Fibroblast of the aortic adventitia (primary cell): ENCODE measurements at regions not wholly inside any gene's neighbourhood (a gene's known extent, or its start where the extent isn't known, plus 50 kb on each side); places are given as distances from the start of the nearest gene placed in this dataset.
"Not testable (repeated sequence)": the region's sequence is repeated elsewhere in the genome, so short reads cannot be mapped to it uniquely, and the experiment has no call there.

Source experiments
- DNase-seq: peaks from one replicate; pipeline ENCODE4 v3.0.0-alpha.2; 2010; ENCODE audit warnings: low read depth
- H3K4me3 ChIP-seq: 2 replicates; pipeline ENCODE4 v1.5.1; 2011; ENCODE audit warnings: low read depth, mild to moderate bottlenecking, control low read depth, low read length, moderate library complexity
- TF ChIP-seq, protein P1 (sequence below): IDR thresholded peaks from 2 replicates; pipeline ENCODE4 v1.5.1; 2011; ENCODE audit warnings: mild to moderate bottlenecking, low read length, control low read depth, inconsistent platforms; ENCODE audit not compliant: insufficient read depth

DNA sequence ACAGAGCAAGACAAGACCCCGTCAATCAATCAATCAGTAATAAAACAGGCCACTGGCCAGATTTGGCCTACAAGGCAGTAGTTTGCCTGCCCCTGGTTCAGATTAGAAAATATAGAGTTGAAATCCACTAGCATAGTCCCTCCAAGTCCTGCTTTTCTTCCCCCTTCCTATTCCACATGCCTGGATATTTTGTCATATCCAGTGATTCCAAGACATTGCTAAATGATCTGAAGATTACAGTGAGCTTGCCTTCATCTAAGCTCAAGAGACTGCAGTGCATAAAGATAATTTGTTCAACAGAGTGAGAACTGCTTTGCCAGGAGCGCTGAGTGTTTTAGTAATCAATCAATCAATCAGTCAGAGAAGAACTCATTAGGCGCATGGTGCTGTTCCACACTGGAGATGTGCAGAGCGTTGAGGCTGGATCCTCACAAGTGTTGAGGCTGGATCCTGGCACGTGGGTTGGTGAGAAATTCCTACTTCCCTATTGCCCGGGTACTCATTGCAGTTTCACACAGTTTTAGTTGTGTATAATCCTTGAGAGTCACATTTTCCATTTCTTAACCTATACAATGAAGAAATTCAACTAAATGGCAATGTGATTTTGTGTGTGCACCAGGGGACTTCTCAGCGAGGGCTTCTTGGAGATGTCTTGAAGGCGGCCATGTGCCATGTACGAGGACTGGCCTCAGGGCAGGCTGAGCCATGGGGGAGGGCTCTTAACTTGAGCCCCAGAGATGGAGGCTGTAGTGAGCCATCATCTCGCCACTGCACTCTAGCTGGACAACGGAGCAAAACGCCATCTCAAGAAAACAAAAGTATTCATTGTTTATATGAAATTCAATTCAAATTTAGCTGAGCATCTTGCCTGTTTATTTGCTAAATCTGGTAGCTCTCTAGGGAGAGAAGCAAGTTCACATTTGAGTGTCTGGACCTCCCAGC is 76.3 kb downstream of the TOMM20 start:
- H3K4me3 ChIP-seq = no peak overlapping the region
- TF ChIP-seq, protein P1, sequence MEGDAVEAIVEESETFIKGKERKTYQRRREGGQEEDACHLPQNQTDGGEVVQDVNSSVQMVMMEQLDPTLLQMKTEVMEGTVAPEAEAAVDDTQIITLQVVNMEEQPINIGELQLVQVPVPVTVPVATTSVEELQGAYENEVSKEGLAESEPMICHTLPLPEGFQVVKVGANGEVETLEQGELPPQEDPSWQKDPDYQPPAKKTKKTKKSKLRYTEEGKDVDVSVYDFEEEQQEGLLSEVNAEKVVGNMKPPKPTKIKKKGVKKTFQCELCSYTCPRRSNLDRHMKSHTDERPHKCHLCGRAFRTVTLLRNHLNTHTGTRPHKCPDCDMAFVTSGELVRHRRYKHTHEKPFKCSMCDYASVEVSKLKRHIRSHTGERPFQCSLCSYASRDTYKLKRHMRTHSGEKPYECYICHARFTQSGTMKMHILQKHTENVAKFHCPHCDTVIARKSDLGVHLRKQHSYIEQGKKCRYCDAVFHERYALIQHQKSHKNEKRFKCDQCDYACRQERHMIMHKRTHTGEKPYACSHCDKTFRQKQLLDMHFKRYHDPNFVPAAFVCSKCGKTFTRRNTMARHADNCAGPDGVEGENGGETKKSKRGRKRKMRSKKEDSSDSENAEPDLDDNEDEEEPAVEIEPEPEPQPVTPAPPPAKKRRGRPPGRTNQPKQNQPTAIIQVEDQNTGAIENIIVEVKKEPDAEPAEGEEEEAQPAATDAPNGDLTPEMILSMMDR = no peak
- DNase-seq = peak; percentile 71

DNA sequence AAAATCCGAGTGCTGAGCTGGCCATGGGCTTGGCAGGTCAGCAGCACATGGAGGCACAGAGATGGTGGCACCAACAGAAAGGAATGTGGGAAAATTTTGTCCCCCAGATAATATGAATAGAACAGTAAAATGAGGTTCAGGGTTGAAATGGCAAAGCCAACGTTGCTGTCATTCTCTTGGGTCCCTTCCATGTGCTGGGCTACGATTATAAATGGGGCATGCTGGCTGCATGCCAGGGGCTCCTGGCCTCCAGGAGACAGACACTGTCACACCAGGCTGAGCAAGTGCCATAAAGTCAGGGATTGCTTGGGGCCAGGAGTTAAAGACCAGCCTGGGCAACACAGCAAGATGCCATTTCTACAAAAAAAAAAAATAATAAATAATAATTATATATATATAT is 77.1 kb downstream of the TOMM20 start:
- no peak for DNase-seq
- no peak overlapping the region for H3K4me3 ChIP-seq
- TF ChIP-seq, protein P1 = no peak

DNA sequence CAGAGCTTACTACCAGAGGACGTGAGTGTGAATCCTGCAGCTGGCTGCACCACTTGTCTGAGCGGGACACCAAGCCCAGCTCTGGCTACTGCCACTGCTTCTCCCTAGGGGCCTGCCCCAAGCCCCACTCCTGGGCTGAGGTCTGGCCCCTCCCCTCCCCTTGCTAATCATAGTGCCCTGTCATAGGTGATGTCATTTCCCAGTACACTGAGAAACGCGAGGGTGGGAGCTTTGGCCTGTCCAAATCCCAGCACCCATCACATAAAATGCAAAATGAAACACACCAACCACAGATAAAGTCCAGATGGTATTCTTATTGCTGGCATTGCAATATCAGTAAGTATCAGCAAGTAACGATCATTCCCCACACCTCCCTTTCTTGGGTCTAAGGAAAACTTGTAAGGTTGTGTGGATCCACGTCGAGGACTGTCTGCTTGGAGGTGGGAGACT is 77.7 kb downstream of the TOMM20 start:
- TF ChIP-seq, protein P1 = no peak
- H3K4me3 ChIP-seq = no peak overlapping the region
- DNase-seq = peak; percentile 90

DNA sequence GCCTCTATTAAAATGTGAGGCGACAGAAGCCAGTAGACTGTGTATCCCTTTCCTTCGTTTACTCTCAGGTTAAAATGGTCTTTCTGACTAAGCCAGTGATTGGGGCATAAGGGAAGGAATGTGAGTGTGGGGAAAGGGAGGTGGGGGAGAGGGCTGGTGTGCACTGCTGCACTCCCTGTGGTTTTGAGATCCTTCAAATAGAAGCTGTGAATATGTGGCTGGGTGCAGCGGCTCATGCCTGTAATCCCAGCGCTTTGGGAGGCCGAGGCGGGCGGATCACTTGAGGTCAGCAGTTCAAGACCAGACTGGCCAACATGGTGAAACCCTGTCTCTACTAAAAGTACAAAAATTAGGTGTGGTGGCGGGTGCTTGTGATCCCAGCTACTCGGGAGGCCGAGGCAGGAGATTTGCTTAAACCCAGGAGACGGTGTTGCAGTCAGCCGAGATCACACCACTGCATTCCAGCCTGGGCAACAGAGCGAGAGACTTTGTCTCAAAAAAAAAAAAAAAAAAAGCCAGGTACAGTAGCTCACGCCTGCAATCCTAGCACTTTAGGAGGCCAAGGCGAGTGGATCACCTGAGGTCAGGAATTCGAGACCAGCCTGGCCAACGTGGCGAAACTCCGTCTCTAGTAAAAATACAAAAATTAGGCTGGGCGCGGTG is 78.8 kb downstream of the TOMM20 start:
- not testable (repeated sequence) for H3K4me3 ChIP-seq
- peak; percentile 34 for DNase-seq

DNA sequence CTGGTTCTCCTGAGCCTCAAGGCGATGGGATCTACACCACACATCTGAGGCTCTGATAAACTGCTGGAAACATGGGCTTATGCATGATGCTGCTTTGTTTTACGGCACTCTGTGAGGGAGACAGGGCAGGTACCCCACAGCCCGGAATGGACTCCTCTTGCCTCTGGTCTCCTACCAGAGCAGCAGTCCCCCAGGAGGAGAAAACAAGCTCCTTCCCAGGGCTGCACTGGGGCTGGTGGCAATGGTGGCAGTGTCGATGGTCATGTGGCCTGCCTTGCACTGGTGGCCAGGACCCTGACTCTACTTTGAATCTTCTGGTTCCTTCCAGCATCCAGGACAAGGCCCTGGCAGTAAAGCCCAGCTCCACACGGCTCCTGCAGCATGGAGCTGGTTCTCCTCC is 79.4 kb downstream of the TOMM20 start:
- no peak overlapping the region for H3K4me3 ChIP-seq
- TF ChIP-seq, protein P1 = no peak
- no peak for DNase-seq

DNA sequence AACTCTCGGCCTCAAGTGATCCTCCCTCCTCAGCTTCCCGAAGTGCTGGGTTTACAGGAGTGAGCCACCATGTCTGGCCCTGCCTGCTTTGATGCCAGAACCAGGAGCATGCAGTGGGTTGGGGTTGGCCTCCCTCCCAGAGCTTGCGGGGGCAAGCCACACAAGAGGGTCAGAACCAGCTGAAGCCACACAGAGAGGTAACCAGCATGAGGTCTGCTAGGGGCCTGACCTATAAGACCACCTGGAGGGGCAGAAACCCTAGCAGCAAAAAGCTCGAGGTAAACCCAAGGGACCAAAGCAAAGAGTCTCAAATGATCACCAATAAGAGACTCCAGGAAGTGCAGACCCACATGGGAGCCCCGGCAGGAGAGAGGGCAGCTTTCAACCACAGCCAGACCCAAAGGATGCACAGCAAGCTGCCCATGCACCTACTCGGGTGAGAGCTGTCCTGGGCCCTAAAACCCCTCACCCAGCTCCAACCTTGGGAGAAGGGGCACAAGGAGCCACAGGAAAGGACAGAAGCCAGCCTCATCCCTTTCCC is 81.2 kb downstream of the TOMM20 start:
- no peak overlapping the region for H3K4me3 ChIP-seq
- DNase-seq = no peak
- TF ChIP-seq, protein P1 = no peak
